DOHH2 (cell line): ENCODE measurements at regions not wholly inside any gene's neighbourhood (a gene's known extent, or its start where the extent isn't known, plus 50 kb on each side); places are given as distances from the start of the nearest gene placed in this dataset.

Source experiments
- H3F3A ChIP-seq: fragments of 200-600 bp; sonication (generic), shearing (Covaris generic); 2 replicates; pipeline ENCODE4 v1.6.0; 2016; ENCODE audit warnings: antibody characterized with exemption, mild to moderate bottlenecking; ENCODE audit not compliant: control insufficient read depth, insufficient read depth
- H3K27ac ChIP-seq: fragments of 200-600 bp; sonication (generic); 2 replicates; pipeline ENCODE4 v1.5.1; 2014; ENCODE audit warnings: low read depth, mild to moderate bottlenecking, low read length, moderate library complexity
- H3K27me3 ChIP-seq: fragments of 200-600 bp; sonication (generic); 2 replicates; pipeline ENCODE4 v1.6.1; 2014; ENCODE audit warnings: mild to moderate bottlenecking, low read length, mixed read lengths; ENCODE audit not compliant: control insufficient read depth
- H3K36me3 ChIP-seq: fragments of 200-600 bp; sonication (generic); 2 replicates; pipeline ENCODE4 v1.6.1; 2014; ENCODE audit warnings: mild to moderate bottlenecking, low read length, moderate library complexity, mixed read lengths; ENCODE audit not compliant: control insufficient read depth
- H3K4me1 ChIP-seq: fragments of 200-600 bp; sonication (generic); 2 replicates; pipeline ENCODE4 v1.6.1; 2014; ENCODE audit warnings: mild to moderate bottlenecking, low read length, mixed read lengths; ENCODE audit not compliant: control insufficient read depth
- H3K4me2 ChIP-seq: fragments of 200-600 bp; sonication (generic); 2 replicates; pipeline ENCODE4 v1.6.0; 2014; ENCODE audit warnings: mild to moderate bottlenecking, low read length, moderate library complexity
- H3K4me3 ChIP-seq: fragments of 200-600 bp; sonication (generic); 2 replicates; pipeline ENCODE4 v1.5.1; 2014; ENCODE audit warnings: mild to moderate bottlenecking, low read length, mixed read lengths
- H3K79me2 ChIP-seq: fragments of 200-600 bp; sonication (generic); 2 replicates; pipeline ENCODE4 v1.6.1; 2014; ENCODE audit warnings: mild to moderate bottlenecking, low read length, mixed read lengths; ENCODE audit not compliant: control insufficient read depth
- H3K9me2 ChIP-seq: fragments of 200-600 bp; sonication (generic); replicated peaks from 2 replicates; pipeline ENCODE4 v1.6.1; 2014; ENCODE audit warnings: mild to moderate bottlenecking, low read length, mixed read lengths; ENCODE audit not compliant: control insufficient read depth
- H3K9me3 ChIP-seq: fragments of 200-600 bp; sonication (generic); 2 replicates; pipeline ENCODE4 v1.6.1; 2014; ENCODE audit warnings: antibody characterized with exemption, low read length, mixed read lengths; ENCODE audit not compliant: control insufficient read depth, insufficient read depth
- H4K20me1 ChIP-seq: fragments of 200-600 bp; sonication (generic); 2 replicates; pipeline ENCODE4 v1.6.0; 2014; ENCODE audit warnings: low read depth, mild to moderate bottlenecking, antibody characterized with exemption, low read length, moderate library complexity; ENCODE audit not compliant: control insufficient read depth, insufficient read depth
- CTCF ChIP-seq: fragments of 200-600 bp; sonication (generic); IDR thresholded peaks from one replicate; pipeline ENCODE4 v1.5.1; 2014; ENCODE audit warnings: antibody characterized with exemption, mild to moderate bottlenecking, low read depth, low read length; ENCODE audit not compliant: poor library complexity, severe bottlenecking
- EZH2phosphoT487 ChIP-seq: fragments of 200-600 bp; sonication (generic); IDR thresholded peaks from 2 replicates; pipeline ENCODE4 v1.6.1; 2017; ENCODE audit warnings: borderline replicate concordance, mild to moderate bottlenecking, antibody characterized with exemption, low read length, moderate library complexity, mixed read lengths

GRCh38 chr10:78515873-78516153 is 482.1 kb downstream of the RPS24 start:
- H3K36me3 ChIP-seq: no peaks in the 10 kb centered on the region
- H3K9me3 ChIP-seq: no peaks in the 10 kb centered on the region
- peaks cover 2% of the 10 kb centered on the region; the same call in 1 of the 2 replicates for H3K27me3 ChIP-seq
- H3K4me1 ChIP-seq: no peaks in the 10 kb centered on the region
- H3K27ac ChIP-seq: no peak overlapping the region
- H3K4me3 ChIP-seq: no peak overlapping the region
- no peak for TF ChIP-seq CTCF
- TF ChIP-seq EZH2phosphoT487: no peak
- no peaks in the 10 kb centered on the region for H3K9me2 ChIP-seq
- no peak overlapping the region for H3K4me2 ChIP-seq
- H4K20me1 ChIP-seq: no peaks in the 10 kb centered on the region
- H3F3A ChIP-seq: no peaks in the 10 kb centered on the region
- H3K79me2 ChIP-seq: no peaks in the 10 kb centered on the region

- H3F3A ChIP-seq: no peaks in the 10 kb centered on the region
- no peaks in the 10 kb centered on the region for H3K9me2 ChIP-seq
- TF ChIP-seq EZH2phosphoT487 (no peak), CTCF (no peak)
- no peaks in the 10 kb centered on the region for H3K9me3 ChIP-seq
- H3K27me3 ChIP-seq: peaks cover 2% of the 10 kb centered on the region; the same call in 1 of the 2 replicates
- no peaks in the 10 kb centered on the region for H3K36me3 ChIP-seq
- H3K4me3 ChIP-seq: no peak overlapping the region
- no peak overlapping the region for H3K27ac ChIP-seq
- H3K4me2 ChIP-seq: no peak overlapping the region
- no peaks in the 10 kb centered on the region for H4K20me1 ChIP-seq
- no peaks in the 10 kb centered on the region for H3K79me2 ChIP-seq
- H3K4me1 ChIP-seq: no peaks in the 10 kb centered on the region
These were observed 482.6 kb downstream of the RPS24 start for GRCh38 chr10:78516236-78516635.

GRCh38 chr10:78516756-78517155 is 483.1 kb downstream of the RPS24 start:
- Histone ChIP-seq H3K9me3 (no peaks in the 10 kb centered on the region), H3F3A (no peaks in the 10 kb centered on the region), H3K4me1 (no peaks in the 10 kb centered on the region), H3K36me3 (no peaks in the 10 kb centered on the region), H3K9me2 (no peaks in the 10 kb centered on the region), H3K27me3 (peaks cover 2% of the 10 kb centered on the region; the same call in 1 of the 2 replicates), H4K20me1 (no peaks in the 10 kb centered on the region), H3K27ac (no peak overlapping the region), H3K79me2 (no peaks in the 10 kb centered on the region), H3K4me3 (no peak overlapping the region), H3K4me2 (no peak overlapping the region)
- TF ChIP-seq EZH2phosphoT487: no peak

GRCh38 chr10:78518224-78518623 is 484.6 kb downstream of the RPS24 start:
- H3K4me2 ChIP-seq: no peak overlapping the region
- H3K79me2 ChIP-seq: no peaks in the 10 kb centered on the region
- no peak for TF ChIP-seq CTCF
- no peak for TF ChIP-seq EZH2phosphoT487
- no peaks in the 10 kb centered on the region for H3F3A ChIP-seq
- H3K9me3 ChIP-seq: no peaks in the 10 kb centered on the region
- H4K20me1 ChIP-seq: no peaks in the 10 kb centered on the region
- H3K27ac ChIP-seq: no peak overlapping the region
- no peaks in the 10 kb centered on the region for H3K36me3 ChIP-seq
- no peaks in the 10 kb centered on the region for H3K4me1 ChIP-seq
- no peak overlapping the region for H3K4me3 ChIP-seq
- H3K9me2 ChIP-seq: no peaks in the 10 kb centered on the region
- peaks cover 2% of the 10 kb centered on the region; the same call in 1 of the 2 replicates for H3K27me3 ChIP-seq
